ENCODE measurements at regions not wholly inside any gene's neighbourhood (a gene's known extent, or its start where the extent isn't known, plus 50 kb on each side); places are given as distances from the start of the nearest gene placed in this dataset.

DNA sequence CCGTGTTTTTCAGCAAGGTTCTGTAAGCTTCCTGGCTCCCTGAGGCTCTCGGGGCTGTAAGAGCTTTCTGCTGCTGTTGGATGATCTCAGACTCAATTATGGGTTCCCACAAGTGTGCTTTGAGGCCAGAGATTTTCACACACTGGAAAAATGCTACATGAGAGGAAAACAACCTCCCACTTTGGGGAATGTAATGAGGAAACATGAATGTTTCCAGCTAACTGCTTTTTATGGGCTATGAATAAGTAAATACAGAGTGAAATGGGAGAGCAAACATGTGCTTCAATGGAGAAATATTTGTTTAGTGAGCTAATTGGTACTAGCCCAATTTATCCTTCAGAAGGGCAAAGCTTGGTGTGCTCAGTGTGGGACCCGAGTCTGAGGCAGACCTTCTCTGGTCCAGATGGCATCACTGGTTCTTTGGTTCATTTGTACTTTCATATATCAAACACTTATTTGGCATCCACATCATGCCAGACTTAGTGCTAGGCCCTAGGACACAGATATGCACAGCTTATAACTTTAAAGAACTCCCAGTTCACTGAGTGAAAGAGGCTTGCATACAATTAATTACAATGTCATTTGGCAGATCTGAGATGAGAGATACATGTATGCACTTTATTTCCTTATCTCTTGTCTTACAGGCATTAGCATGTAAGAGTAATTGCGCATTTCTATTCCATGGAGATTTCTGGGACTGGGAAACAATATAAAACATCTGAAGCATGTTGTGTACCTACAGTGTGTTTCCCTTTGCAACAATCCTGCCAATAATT, 248.8 kb downstream of the RDH14 start:
- Mint-ChIP-seq H3K36me3 (ENCODE audit: insufficient read depth) (no peaks in the 10 kb centered on the region), H3K4me1 (ENCODE audit: low read depth) (no peaks in the 10 kb centered on the region), H3K9me3 (no peaks in the 10 kb centered on the region), H3K27me3 (ENCODE audit: low read depth) (peaks cover 2% of the 10 kb centered on the region), H3K4me3 (no peak overlapping the region)
- ATAC-seq (no peak), DNase-seq (no peak)

DNA sequence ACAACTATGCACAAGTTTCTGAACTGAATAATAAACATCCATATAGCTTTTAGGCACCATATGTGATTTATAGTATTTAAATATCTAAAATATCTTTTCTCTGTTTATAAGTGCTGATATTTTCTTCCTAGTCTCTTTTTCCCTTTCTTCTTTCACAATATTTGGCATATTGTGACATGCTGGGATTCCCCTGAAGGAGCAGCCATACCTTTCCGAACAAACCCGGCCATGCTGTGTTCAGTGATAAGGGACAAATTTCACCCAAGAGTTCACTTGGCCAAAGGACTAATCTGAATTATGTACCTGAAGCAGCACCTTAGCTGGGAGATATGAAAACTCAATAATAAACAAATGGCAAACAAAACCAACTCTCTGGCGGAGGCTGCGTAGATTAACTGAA, 250.8 kb downstream of the RDH14 start:
- Mint-ChIP-seq H3K36me3 (ENCODE audit: insufficient read depth) (no peaks in the 10 kb centered on the region), H3K9me3 (no peaks in the 10 kb centered on the region), H3K4me3 (no peak overlapping the region), H3K4me1 (ENCODE audit: low read depth) (no peaks in the 10 kb centered on the region), H3K27me3 (ENCODE audit: low read depth) (peaks cover 4% of the 10 kb centered on the region)
- DNase-seq (no peak), ATAC-seq (no peak)

DNA sequence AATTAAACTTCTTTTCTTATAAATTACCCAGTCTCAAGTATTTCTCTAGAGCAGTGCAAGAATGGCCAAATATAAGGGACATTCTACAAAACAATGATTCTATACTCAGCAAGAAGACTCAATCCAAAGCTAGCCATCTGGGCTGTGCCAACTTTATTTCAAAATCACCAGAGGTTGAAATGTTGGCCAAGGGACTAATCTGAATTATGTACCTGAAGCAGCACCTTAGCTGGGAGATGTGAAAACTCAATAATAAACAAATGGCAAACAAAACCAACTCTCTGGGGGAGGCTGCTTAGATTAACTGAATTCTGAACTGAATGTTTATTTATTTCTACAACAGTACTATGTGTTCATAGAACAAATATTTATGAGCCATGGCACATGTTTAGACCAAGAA, 251.3 kb downstream of the RDH14 start:
- H3K36me3 Mint-ChIP-seq (ENCODE audit: insufficient read depth) = no peaks in the 10 kb centered on the region
- H3K27me3 Mint-ChIP-seq (ENCODE audit: low read depth) = peaks cover 4% of the 10 kb centered on the region
- no peaks in the 10 kb centered on the region for H3K4me1 Mint-ChIP-seq (ENCODE audit: low read depth)
- no peak for ATAC-seq
- no peak for DNase-seq
- H3K9me3 Mint-ChIP-seq = no peaks in the 10 kb centered on the region
- H3K4me3 Mint-ChIP-seq = no peak overlapping the region

DNA sequence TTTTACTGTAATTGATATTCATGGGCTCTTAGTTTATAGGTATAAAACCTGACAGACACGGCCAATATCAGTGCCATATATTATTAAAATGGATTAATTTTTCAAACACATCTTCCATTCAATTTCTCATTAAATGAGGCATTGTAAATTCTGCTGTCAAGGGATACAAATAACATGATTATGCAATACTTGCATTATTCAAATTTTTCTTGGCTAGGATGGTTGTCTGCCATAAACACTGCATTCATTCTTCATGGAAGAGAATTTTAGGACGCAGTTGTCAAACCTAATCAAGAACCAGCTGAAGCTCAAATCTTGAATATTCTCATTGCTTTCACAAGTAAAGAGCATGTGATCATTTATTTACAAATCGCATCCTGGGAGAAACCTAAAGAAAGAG, 255.6 kb downstream of the RDH14 start:
- no peaks in the 10 kb centered on the region for H3K36me3 Mint-ChIP-seq (ENCODE audit: insufficient read depth)
- no peaks in the 10 kb centered on the region for H3K4me1 Mint-ChIP-seq (ENCODE audit: low read depth)
- DNase-seq = no peak
- no peak for ATAC-seq
- peaks cover 6% of the 10 kb centered on the region for H3K27me3 Mint-ChIP-seq (ENCODE audit: low read depth)
- H3K9me3 Mint-ChIP-seq = no peaks in the 10 kb centered on the region
- no peak overlapping the region for H3K4me3 Mint-ChIP-seq

DNA sequence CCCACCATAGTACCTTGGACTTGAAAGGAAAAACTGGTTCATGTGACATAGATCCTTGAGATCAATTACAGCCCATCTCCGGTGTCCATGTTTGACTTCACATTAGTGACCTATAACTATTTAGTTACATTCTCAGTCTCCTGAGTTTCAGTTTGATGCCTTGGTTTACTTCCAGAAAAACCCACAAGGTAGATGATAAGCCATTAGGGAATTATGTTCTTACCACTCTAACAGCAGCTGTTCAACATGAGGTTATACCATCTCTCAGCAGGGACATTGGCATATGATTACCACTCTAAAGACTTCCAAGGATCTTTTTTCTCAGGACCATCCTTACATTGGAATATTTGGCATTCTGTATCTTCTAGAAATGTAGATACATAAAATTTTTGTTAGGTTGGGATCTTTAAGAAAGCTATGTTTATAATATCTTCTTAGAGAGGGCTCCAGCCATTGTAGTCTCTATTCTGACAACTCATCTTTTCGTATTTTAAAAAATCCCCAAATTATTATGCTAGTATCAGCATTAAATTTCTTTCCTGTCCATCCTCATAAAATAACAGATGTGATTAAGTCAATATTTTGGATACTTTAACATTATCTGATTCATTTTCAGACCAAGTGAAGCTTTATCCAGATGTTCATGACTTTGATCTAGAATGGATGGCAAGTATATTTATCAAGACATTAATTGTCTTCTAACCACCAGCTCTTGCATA, 258.9 kb downstream of the RDH14 start:
- no peaks in the 10 kb centered on the region for H3K4me1 Mint-ChIP-seq (ENCODE audit: low read depth)
- DNase-seq = no peak
- H3K9me3 Mint-ChIP-seq = no peaks in the 10 kb centered on the region
- H3K36me3 Mint-ChIP-seq (ENCODE audit: insufficient read depth) = no peaks in the 10 kb centered on the region
- H3K4me3 Mint-ChIP-seq = no peak overlapping the region
- H3K27me3 Mint-ChIP-seq (ENCODE audit: low read depth) = peaks cover 4% of the 10 kb centered on the region
- ATAC-seq = no peak

DNA sequence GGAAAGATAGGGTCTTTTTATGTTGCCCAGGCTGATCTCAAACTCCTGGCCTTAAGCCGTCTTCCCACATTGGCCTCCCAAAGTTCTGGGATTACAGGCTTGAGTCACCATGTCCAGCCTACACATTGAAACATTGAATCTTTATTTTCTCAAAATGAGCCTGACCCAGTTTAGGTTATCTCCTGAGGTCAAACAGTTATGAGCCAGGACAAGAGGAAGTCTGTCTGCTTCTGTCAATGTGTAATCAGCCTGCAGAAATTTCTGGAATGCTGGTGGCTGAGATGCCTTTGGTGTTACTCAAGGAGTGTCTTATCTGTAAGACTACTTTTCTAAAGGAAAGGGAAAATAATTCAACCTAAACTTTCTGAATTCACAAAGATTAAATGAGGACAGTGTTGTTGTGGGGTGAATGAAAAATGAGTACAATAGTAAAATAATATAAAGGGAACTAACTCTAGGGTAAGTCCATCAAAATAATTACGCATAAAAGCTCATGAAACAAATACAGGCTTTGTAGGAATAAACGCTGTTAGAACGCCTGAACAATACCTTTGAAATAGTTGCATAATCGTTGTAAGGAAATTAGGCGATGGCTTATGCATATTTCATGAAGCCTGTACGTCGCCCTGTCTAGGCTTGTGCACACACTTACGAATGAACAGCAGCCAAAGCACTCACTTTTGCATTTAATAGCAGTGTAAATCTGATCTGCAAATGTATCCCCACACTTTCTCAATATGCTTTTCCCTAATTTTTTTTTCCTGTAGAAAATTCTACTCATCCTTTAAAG, 260.8 kb downstream of the RDH14 start:
- no peak for ATAC-seq
- Mint-ChIP-seq H3K36me3 (ENCODE audit: insufficient read depth) (no peaks in the 10 kb centered on the region), H3K9me3 (no peaks in the 10 kb centered on the region), H3K4me1 (ENCODE audit: low read depth) (no peaks in the 10 kb centered on the region), H3K27me3 (ENCODE audit: low read depth) (peaks cover 2% of the 10 kb centered on the region), H3K4me3 (no peak overlapping the region)
- DNase-seq = no peak

DNA sequence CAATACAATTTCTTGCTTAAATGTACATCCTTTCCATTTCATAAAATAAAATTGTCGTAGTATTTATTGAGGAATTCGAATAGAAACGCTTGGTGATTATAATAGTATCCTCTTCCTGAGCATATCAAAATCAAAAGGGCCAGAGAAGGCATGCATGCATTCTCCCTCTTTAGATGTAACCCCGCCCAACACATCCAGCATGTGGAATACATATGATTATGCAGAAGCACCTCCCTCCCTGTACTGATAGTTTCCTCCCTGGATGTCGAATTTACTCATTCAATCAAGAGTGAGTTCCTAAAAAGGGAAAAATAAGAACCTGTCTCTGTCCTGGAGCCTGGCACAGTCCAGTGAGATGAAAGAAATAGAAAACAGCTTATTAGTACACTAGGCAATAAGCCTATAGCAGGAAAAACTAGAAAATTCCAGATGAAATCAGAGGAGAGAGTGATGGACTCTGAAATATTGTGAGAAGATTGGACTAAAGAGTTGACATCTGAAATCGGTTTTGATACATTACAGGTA, 262.9 kb downstream of the RDH14 start:
- Mint-ChIP-seq H3K4me3 (no peak overlapping the region), H3K36me3 (ENCODE audit: insufficient read depth) (no peaks in the 10 kb centered on the region), H3K27me3 (ENCODE audit: low read depth) (no peaks in the 10 kb centered on the region), H3K9me3 (no peaks in the 10 kb centered on the region), H3K4me1 (ENCODE audit: low read depth) (no peaks in the 10 kb centered on the region)
- ATAC-seq = no peak
- DNase-seq = no peak

DNA sequence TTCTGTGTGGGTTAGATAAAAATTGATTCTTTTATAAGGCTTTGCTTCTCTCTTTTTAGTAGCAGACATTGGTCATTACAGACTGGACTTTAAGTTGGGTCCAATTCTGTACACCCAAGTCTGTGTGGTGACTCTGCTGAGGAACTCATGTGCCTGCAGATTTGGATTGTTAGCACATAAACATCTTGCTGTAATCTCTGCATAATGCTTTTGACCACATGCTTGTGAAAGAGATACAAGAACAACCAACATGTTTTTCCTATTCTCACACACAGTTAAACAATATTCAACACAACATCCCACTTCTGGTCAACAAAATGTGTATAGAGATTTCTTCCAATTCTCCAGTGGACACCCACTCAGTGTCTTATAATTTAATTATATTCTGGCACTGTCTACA, 270.1 kb downstream of the RDH14 start:
- ATAC-seq = no peak
- no peak overlapping the region for H3K4me3 Mint-ChIP-seq
- H3K36me3 Mint-ChIP-seq (ENCODE audit: insufficient read depth) = no peaks in the 10 kb centered on the region
- no peaks in the 10 kb centered on the region for H3K4me1 Mint-ChIP-seq (ENCODE audit: low read depth)
- no peak for DNase-seq
- no peaks in the 10 kb centered on the region for H3K27me3 Mint-ChIP-seq (ENCODE audit: low read depth)
- no peaks in the 10 kb centered on the region for H3K9me3 Mint-ChIP-seq

DNA sequence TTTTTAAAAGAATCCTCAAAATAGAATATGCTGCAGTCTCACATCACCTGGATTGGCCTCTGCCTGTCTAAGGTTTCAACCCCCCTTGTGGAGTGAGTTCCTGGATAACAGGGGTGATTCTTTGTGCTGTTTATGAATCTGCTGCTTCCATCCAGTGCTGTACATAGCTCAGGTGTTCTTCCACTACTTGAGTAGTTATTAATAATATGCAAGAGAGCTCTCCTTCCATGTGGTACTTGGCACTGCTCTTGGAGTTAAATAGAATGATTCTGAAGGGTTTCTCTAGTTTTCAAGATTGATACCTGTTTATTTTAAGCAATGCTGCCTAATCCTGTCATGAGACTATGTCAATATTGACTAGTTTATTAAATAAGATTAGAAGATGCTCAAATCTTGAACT, 273.6 kb downstream of the RDH14 start:
- ATAC-seq = no peak
- Mint-ChIP-seq H3K36me3 (ENCODE audit: insufficient read depth) (no peaks in the 10 kb centered on the region), H3K4me1 (ENCODE audit: low read depth) (no peaks in the 10 kb centered on the region), H3K4me3 (no peak overlapping the region), H3K27me3 (ENCODE audit: low read depth) (no peaks in the 10 kb centered on the region), H3K9me3 (no peaks in the 10 kb centered on the region)
- no peak for DNase-seq

DNA sequence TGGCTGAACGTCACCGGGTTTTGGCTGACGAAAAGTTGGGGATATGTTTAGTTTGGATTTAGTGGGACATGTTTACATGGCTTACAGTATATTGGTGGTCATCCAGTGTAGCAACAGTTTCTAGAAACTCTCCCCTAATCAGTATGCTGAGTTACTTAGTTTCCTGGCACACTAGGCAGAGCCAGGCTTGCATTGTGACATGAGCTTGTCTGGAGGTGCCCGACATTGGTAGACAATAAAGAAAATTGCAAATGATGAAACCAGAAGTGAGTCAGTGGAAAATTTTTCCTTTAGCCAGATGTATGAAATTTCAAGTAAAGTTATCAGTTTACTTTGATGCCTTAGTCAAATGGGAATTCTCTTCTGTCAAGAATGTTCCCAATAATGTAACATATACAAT, 276.1 kb downstream of the RDH14 start:
- H3K9me3 Mint-ChIP-seq = no peaks in the 10 kb centered on the region
- no peak for ATAC-seq
- H3K36me3 Mint-ChIP-seq (ENCODE audit: insufficient read depth) = no peaks in the 10 kb centered on the region
- peaks cover 2% of the 10 kb centered on the region for H3K27me3 Mint-ChIP-seq (ENCODE audit: low read depth)
- no peak overlapping the region for H3K4me3 Mint-ChIP-seq
- H3K4me1 Mint-ChIP-seq (ENCODE audit: low read depth) = no peaks in the 10 kb centered on the region
- no peak for DNase-seq

DNA sequence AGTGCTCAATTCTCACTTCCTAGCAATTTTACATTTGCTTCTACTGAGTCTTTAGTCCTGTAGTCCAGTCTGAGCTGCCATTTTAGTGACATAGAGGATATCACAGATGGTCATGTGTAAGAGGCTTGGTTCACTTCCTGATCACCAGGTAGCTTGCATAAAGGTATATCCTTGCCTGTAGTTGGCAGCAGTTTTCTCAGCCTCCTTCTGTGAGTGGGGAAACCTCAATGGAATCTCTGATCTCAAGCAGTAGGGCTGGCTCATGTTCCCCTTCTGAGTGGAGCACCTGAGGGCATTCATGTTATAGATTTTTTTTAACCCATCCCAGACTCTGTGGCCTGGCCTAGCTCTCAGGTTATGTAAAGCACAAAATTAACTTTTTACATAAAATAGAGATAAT, 278.4 kb downstream of the RDH14 start:
- H3K27me3 Mint-ChIP-seq (ENCODE audit: low read depth) = peaks cover 2% of the 10 kb centered on the region
- ATAC-seq (no peak), DNase-seq (no peak)
- H3K36me3 Mint-ChIP-seq (ENCODE audit: insufficient read depth) = no peaks in the 10 kb centered on the region
- no peaks in the 10 kb centered on the region for H3K9me3 Mint-ChIP-seq
- no peaks in the 10 kb centered on the region for H3K4me1 Mint-ChIP-seq (ENCODE audit: low read depth)
- no peak overlapping the region for H3K4me3 Mint-ChIP-seq

DNA sequence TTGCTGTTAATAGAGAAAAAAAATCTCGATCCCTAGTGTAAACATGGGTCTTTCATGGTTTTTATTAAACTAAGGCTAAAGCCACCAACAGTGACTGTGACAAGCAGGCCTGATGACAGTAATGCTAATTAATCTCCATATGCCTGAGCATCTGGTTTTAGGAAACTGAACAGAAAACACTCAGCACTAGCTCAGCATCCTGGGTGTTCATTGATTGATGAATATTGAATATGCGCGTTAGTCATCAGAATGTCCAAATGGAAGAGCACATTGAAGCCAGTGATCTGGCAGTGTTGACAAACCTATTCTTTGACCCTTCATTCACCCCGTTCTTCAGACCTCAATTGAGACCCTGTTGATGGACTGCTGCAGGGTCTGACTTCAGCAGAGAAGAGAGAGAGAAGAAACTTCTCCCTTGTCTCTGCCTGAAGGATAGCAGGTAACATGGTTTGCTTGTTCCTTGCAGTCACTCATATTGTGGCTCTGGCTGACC, 283.8 kb downstream of the RDH14 start:
- Mint-ChIP-seq H3K4me3 (no peak overlapping the region), H3K9me3 (no peaks in the 10 kb centered on the region), H3K27me3 (ENCODE audit: low read depth) (peaks cover 2% of the 10 kb centered on the region), H3K4me1 (ENCODE audit: low read depth) (no peaks in the 10 kb centered on the region), H3K36me3 (ENCODE audit: insufficient read depth) (no peaks in the 10 kb centered on the region)
- DNase-seq (no peak), ATAC-seq (no peak)

DNA sequence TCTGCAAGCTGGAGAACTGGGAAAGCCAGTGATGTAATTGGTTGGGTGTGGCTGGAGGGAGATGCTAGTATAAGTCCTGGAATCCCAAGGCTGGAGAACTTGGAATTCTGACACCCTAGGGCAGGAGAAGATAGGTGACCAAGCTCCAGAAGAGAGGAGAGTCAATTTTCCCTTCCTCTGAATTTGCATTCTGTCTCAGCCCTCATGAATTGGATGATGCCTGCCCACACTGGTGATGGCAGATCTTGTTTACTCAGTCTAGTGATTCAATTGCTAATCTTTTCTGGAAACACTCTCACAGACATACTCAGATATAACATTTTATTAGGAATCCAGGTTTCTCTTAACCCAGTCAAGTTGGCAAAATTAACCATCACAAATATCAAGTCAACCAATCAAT, 287.2 kb downstream of the RDH14 start:
- H3K4me3 Mint-ChIP-seq = no peak overlapping the region
- ATAC-seq (no peak), DNase-seq (no peak)
- H3K4me1 Mint-ChIP-seq (ENCODE audit: low read depth) = no peaks in the 10 kb centered on the region
- H3K27me3 Mint-ChIP-seq (ENCODE audit: low read depth) = no peaks in the 10 kb centered on the region
- H3K9me3 Mint-ChIP-seq = no peaks in the 10 kb centered on the region
- no peaks in the 10 kb centered on the region for H3K36me3 Mint-ChIP-seq (ENCODE audit: insufficient read depth)

DNA sequence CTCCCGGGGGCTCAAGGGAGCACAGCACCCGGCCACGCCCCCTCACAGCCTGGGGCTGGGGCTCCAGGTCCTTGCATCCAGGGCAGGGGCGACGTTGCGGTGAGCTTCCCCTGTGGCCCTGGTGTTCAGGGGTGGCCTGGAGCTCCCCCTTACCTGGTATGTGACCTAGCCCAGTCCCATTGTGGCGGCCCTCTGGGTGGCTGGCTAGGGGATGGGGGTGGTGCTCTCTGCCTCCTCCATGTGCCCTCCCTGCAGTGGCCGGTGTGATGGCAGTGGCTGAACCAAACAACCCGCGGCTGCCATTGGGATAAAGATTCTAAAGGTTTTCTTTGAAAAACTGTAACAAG, 288.3 kb downstream of the RDH14 start:
- Mint-ChIP-seq H3K4me3 (no peak overlapping the region), H3K9me3 (no peaks in the 10 kb centered on the region), H3K27me3 (ENCODE audit: low read depth) (no peaks in the 10 kb centered on the region), H3K36me3 (ENCODE audit: insufficient read depth) (no peaks in the 10 kb centered on the region), H3K4me1 (ENCODE audit: low read depth) (no peaks in the 10 kb centered on the region)
- DNase-seq = no peak
- ATAC-seq = no peak
